H9 (cell line): ENCODE measurements at regions not wholly inside any gene's neighbourhood (a gene's known extent, or its start where the extent isn't known, plus 50 kb on each side); places are given as distances from the start of the nearest gene placed in this dataset.
A peak's percentile ranks its signal among the peaks of the same experiment; 100 is the strongest.

Source experiments
- DNase-seq: peaks from one replicate; pipeline ENCODE4 v3.0.0-alpha.2; 2017
- H2AFZ ChIP-seq: one replicate; pipeline ENCODE4 v1.6.1; 2013; ENCODE audit warnings: mild to moderate bottlenecking, low read length, control low read depth, moderate library complexity
- H2AK5ac ChIP-seq: 2 replicates; pipeline ENCODE4 v1.6.1; 2013; ENCODE audit warnings: low read length, control low read depth, mixed read lengths; ENCODE audit not compliant: insufficient read length
- H2BK120ac ChIP-seq: one replicate; pipeline ENCODE4 v1.6.1; 2013; ENCODE audit warnings: low read depth, mild to moderate bottlenecking, low read length, control low read depth, inconsistent platforms; ENCODE audit not compliant: poor library complexity, severe bottlenecking
- H2BK12ac ChIP-seq: 2 replicates; pipeline ENCODE4 v1.6.1; 2013; ENCODE audit warnings: low read length, control low read depth, mixed read lengths, low read depth; ENCODE audit not compliant: insufficient read length
- H2BK15ac ChIP-seq: 2 replicates; pipeline ENCODE4 v1.6.1; 2013; ENCODE audit warnings: low read depth, low read length, control low read depth
- H2BK20ac ChIP-seq: one replicate; pipeline ENCODE4 v1.6.1; 2013; ENCODE audit warnings: low read depth, mild to moderate bottlenecking, low read length, control low read depth, inconsistent platforms; ENCODE audit not compliant: poor library complexity, severe bottlenecking
- H2BK5ac ChIP-seq: 2 replicates; pipeline ENCODE4 v1.6.1; 2013; ENCODE audit warnings: low read length, control low read depth, mixed read lengths; ENCODE audit not compliant: insufficient read length
- H3K14ac ChIP-seq: 2 replicates; pipeline ENCODE4 v1.6.1; 2013; ENCODE audit warnings: low read length, control low read depth; ENCODE audit not compliant: insufficient read depth
- H3K18ac ChIP-seq: 2 replicates; pipeline ENCODE4 v1.6.1; 2013; ENCODE audit warnings: low read depth, mild to moderate bottlenecking, mixed read lengths, low read length, control low read depth; ENCODE audit not compliant: insufficient read length
- H3K23ac ChIP-seq: 2 replicates; pipeline ENCODE4 v1.6.1; 2013; ENCODE audit warnings: low read length, control low read depth, mixed read lengths, low read depth; ENCODE audit not compliant: insufficient read length
- H3K23me2 ChIP-seq: 2 replicates; pipeline ENCODE4 v1.6.1; 2013; ENCODE audit warnings: low read depth, mild to moderate bottlenecking, mixed read lengths, low read length, control low read depth; ENCODE audit not compliant: insufficient read length, poor library complexity, severe bottlenecking
- H3K27ac ChIP-seq: 2 replicates; pipeline ENCODE4 v1.5.1; 2013; ENCODE audit warnings: low read length, control low read depth, mixed read lengths, low read depth; ENCODE audit not compliant: insufficient read length
- H3K27me3 ChIP-seq: 2 replicates; pipeline ENCODE4 v1.6.1; 2013; ENCODE audit warnings: low read length, control low read depth, inconsistent platforms; ENCODE audit not compliant: insufficient read depth
- H3K4ac ChIP-seq: 2 replicates; pipeline ENCODE4 v1.6.1; 2013; ENCODE audit warnings: low read depth, mild to moderate bottlenecking, control low read depth, inconsistent platforms, low read length, moderate library complexity
- H3K4me1 ChIP-seq: 2 replicates; pipeline ENCODE4 v1.6.1; 2013; ENCODE audit warnings: low read length, control low read depth, inconsistent platforms; ENCODE audit not compliant: insufficient read depth
- H3K4me2 ChIP-seq: 2 replicates; pipeline ENCODE4 v1.6.1; 2013; ENCODE audit warnings: low read length, control low read depth, mixed read lengths; ENCODE audit not compliant: insufficient read length, insufficient read depth
- H3K56ac ChIP-seq: 2 replicates; pipeline ENCODE4 v1.6.1; 2013; ENCODE audit warnings: low read depth, mild to moderate bottlenecking, mixed read lengths, low read length, control low read depth; ENCODE audit not compliant: insufficient read length
- H3K79me1 ChIP-seq: 2 replicates; pipeline ENCODE4 v1.6.1; 2013; ENCODE audit warnings: low read depth, mild to moderate bottlenecking, moderate library complexity, low read length, control low read depth, inconsistent platforms; ENCODE audit not compliant: insufficient read depth, poor library complexity, severe bottlenecking
- H3K79me2 ChIP-seq: 2 replicates; pipeline ENCODE4 v1.6.1; 2013; ENCODE audit warnings: low read length, control low read depth, inconsistent platforms; ENCODE audit not compliant: insufficient read depth
- H3K9ac ChIP-seq: 2 replicates; pipeline ENCODE4 v1.6.1; 2013; ENCODE audit warnings: low read length, control low read depth, mixed read lengths; ENCODE audit not compliant: insufficient read length; ENCODE audit errors: extremely low read depth
- H3K9me3 ChIP-seq: one replicate; pipeline ENCODE4 v1.6.1; 2013; ENCODE audit warnings: low read depth, low read length, inconsistent platforms; ENCODE audit not compliant: control insufficient read depth
- H3T11ph ChIP-seq: one replicate; pipeline ENCODE4 v1.6.1; 2013; ENCODE audit warnings: mild to moderate bottlenecking, low read length, control low read depth, inconsistent platforms
- H4K20me1 ChIP-seq: one replicate; pipeline ENCODE4 v1.6.1; 2013; ENCODE audit not compliant: control insufficient read depth, insufficient read length, insufficient read depth
- H4K5ac ChIP-seq: 2 replicates; pipeline ENCODE4 v1.6.1; 2013; ENCODE audit warnings: low read depth, mild to moderate bottlenecking, mixed read lengths, low read length, control low read depth; ENCODE audit not compliant: insufficient read length
- H4K8ac ChIP-seq: replicated peaks from 2 replicates; pipeline ENCODE4 v1.6.1; 2013; ENCODE audit warnings: low read length, control low read depth, mixed read lengths, low read depth; ENCODE audit not compliant: insufficient read length
- H4K91ac ChIP-seq: 2 replicates; pipeline ENCODE4 v1.6.1; 2013; ENCODE audit warnings: low read depth, mild to moderate bottlenecking, moderate library complexity, mixed read lengths, low read length, control low read depth; ENCODE audit not compliant: insufficient read length
- H3K27ac Mint-ChIP-seq, 3 experiments: 2 replicates in 2 of 3; 3 replicates in 1 of 3; pipeline ENCODE4 v1.8.0; 2020 to 2021; ENCODE audit warnings: mixed read lengths in 3 of 3, mild to moderate bottlenecking in 1 of 3, moderate library complexity in 1 of 3
- H3K27me3 Mint-ChIP-seq: 2 replicates; pipeline ENCODE4 v1.8.0; 2021; ENCODE audit warnings: low read depth, mild to moderate bottlenecking, moderate library complexity, mixed read lengths
- H3K36me3 Mint-ChIP-seq, 3 experiments: 2 replicates in 2 of 3; 3 replicates in 1 of 3; pipeline ENCODE4 v1.8.0; 2020 to 2021; ENCODE audit warnings: low read depth in 3 of 3, mixed read lengths in 3 of 3; ENCODE audit not compliant: insufficient read depth in 1 of 3
- H3K4me1 Mint-ChIP-seq, 2 experiments: 2 replicates each; pipeline ENCODE4 v1.8.0; 2020; ENCODE audit warnings: mixed read lengths in 2 of 2
- H3K4me3 Mint-ChIP-seq, 2 experiments: 2 replicates in 1 of 2; 3 replicates in 1 of 2; pipeline ENCODE4 v1.8.0; 2020 to 2021; ENCODE audit warnings: mild to moderate bottlenecking in 2 of 2, mixed read lengths in 2 of 2, moderate library complexity in 1 of 2
- H3K9me3 Mint-ChIP-seq, 2 experiments: 2 replicates in 1 of 2; 3 replicates in 1 of 2; pipeline ENCODE4 v1.8.0; 2020; ENCODE audit warnings: mild to moderate bottlenecking in 2 of 2, mixed read lengths in 2 of 2, moderate library complexity in 1 of 2
- CTCF ChIP-seq: fragments of 200-600 bp; sonication (generic); conservative IDR thresholded peaks from 3 replicates; pipeline ENCODE4 v1.8.0; 2021; ENCODE audit warnings: antibody characterized with exemption, mild to moderate bottlenecking
- WGBS: extraction: QIAGEN DNeasy Blood & Tissue Kit; methylation state at CpG from one replicate; pipeline ENCODE4 v1.1.7; 2013; ENCODE audit warnings: missing lambda C conversion rate, low lambda C conversion rate, mixed read lengths; ENCODE audit not compliant: insufficient read length; ENCODE audit errors: extremely low coverage; 5-methylcytosine and 5-hydroxymethylcytosine counted together

GRCh38 chr20:39109933-39110818 is 148.0 kb downstream of the DHX35 start:
- Histone ChIP-seq H3K27ac (no peak overlapping the region), H3K79me2 (no peaks in the 10 kb centered on the region), H4K20me1 (no peaks in the 10 kb centered on the region), H3K4me2 (no peak overlapping the region), H2BK5ac (no peak overlapping the region), H2BK120ac (no peak overlapping the region), H3K9me3 (no peaks in the 10 kb centered on the region), H3K56ac (no peak overlapping the region), H4K8ac (no peak overlapping the region), H3K9ac (no peak overlapping the region), H3K4me1 (peaks cover 20% of the 10 kb centered on the region), H2BK12ac (no peak overlapping the region), H3K4ac (no peak overlapping the region), H2AK5ac (no peak overlapping the region), H3K79me1 (no peaks in the 10 kb centered on the region), H3T11ph (no peak overlapping the region), H3K23me2 (no peaks in the 10 kb centered on the region), H3K14ac (no peak overlapping the region), H2AFZ (peak overlapping the region; percentile 32), H2BK15ac (no peak overlapping the region), H4K91ac (no peak overlapping the region), H3K27me3 (no peaks in the 10 kb centered on the region), H4K5ac (no peak overlapping the region), H3K23ac (no peak overlapping the region), H2BK20ac (no peak overlapping the region), H3K18ac (no peak overlapping the region)
- DNase-seq = peak; percentile 77
- H3K9me3 Mint-ChIP-seq = peaks cover 3 to 6% of the 10 kb centered on the region in 2 experiments; a peak in 4 of 5 replicates
- H3K36me3 Mint-ChIP-seq = peaks cover 2 to 3% (median 3%) of the 10 kb centered on the region in 3 experiments; a peak in 3 of 7 replicates
- 100% methylated on average over 1 of the region's 10 CpGs for WGBS
- no peak overlapping the region for H3K4me3 Mint-ChIP-seq
- TF ChIP-seq CTCF = no peak
- peaks cover 3% of the 10 kb centered on the region; the same call in 1 of the 2 replicates for H3K27me3 Mint-ChIP-seq
- H3K27ac Mint-ChIP-seq = peak overlapping the region in 2 of 3 experiments; percentile 53 to 59; a peak in 3 of 7 replicates
- H3K4me1 Mint-ChIP-seq = peaks cover 32 to 42% of the 10 kb centered on the region in 2 experiments
